ENCODE measurements at regions not wholly inside any gene's neighbourhood (a gene's known extent, or its start where the extent isn't known, plus 50 kb on each side); places are given as distances from the start of the nearest gene placed in this dataset.

- no peaks in the 10 kb centered on the region for H3K27me3 ChIP-seq (replicated peaks in 1 of 2; ENCODE audit: control insufficient read depth in 2 of 2, insufficient read depth in 2 of 2, low read length in 1 of 2)
- no peak for ATAC-seq
- H3K4me2 ChIP-seq (ENCODE audit: control insufficient read depth, insufficient read depth) = no peak overlapping the region
- 18% methylated on average over 5 of the region's 5 CpGs for WGBS (ENCODE audit: insufficient coverage, insufficient replicate concordance, low lambda C conversion rate, missing lambda C conversion rate)
- in situ Hi-C loops (cut with MboI) (no loop called here), intact Hi-C loops (cut with micrococcal nuclease; ENCODE audit: unreplicated experiment) (no loop called here)
- POLR2A ChIA-PET = no interaction called here
- no peak overlapping the region for H3K9ac ChIP-seq (ENCODE audit: control insufficient read depth, insufficient read depth, low read length)
- no peak for FAIRE-seq
- BruUV-seq (replicated peaks) = no TSS peak
- TF ChIP-seq HCFC1 (IDR thresholded peaks at IDR 0.05; ENCODE audit: low read length) (no peak), BCL3 (IDR thresholded peaks at IDR 0.05; ENCODE audit: borderline replicate concordance, insufficient read depth, low read depth, low read length, poor library complexity, severe bottlenecking) (no peak), PRDM15 (CRISPR knock-in tag; IDR thresholded peaks at IDR 0.05) (no peak), POU2F2 (IDR thresholded peaks at IDR 0.05; ENCODE audit: borderline replicate concordance, low read depth, low read length) (no peak), RAD51 (IDR thresholded peaks at IDR 0.05) (no peak), DPF2 (IDR thresholded peaks at IDR 0.05) (no peak)
- no peaks in the 10 kb centered on the region for H3K79me2 ChIP-seq (ENCODE audit: control insufficient read depth, insufficient read depth, low read length)
- no peak overlapping the region for H2AFZ ChIP-seq (ENCODE audit: control insufficient read depth, low read depth, low read length)
- no peaks in the 10 kb centered on the region for H3K9me3 ChIP-seq (replicated peaks; ENCODE audit: control insufficient read depth, insufficient read depth, low read length)
- SMC1A ChIA-PET (ENCODE audit: uncharacterized antibody, unreplicated experiment) = no interaction called here
- H3K4me3 ChIP-seq = no peak overlapping the region
- no peaks in the 10 kb centered on the region for H3K4me1 ChIP-seq (ENCODE audit: control insufficient read depth, insufficient read depth, low read length)
- no peaks in the 10 kb centered on the region for H3K36me3 ChIP-seq (ENCODE audit: control insufficient read depth in 2 of 2, insufficient read depth in 2 of 2, low read length in 1 of 2)
- CTCF ChIA-PET = no interaction called here
- DNase-seq (ENCODE audit: low read depth, low spot score) = no peak
- H3K27ac ChIP-seq (ENCODE audit: control insufficient read depth, insufficient read depth) = no peak overlapping the region
- H4K20me1 ChIP-seq (ENCODE audit: control insufficient read depth, insufficient read depth) = no peaks in the 10 kb centered on the region
- RAD21 ChIA-PET (ENCODE audit: unreplicated experiment) = no interaction called here
Observed at GRCh38 chr14:88960496-88960895, 136.0 kb downstream of the TTC8 start.
